ENCODE measurements at regions not wholly inside any gene's neighbourhood (a gene's known extent, or its start where the extent isn't known, plus 50 kb on each side); places are given as distances from the start of the nearest gene placed in this dataset.

DNA sequence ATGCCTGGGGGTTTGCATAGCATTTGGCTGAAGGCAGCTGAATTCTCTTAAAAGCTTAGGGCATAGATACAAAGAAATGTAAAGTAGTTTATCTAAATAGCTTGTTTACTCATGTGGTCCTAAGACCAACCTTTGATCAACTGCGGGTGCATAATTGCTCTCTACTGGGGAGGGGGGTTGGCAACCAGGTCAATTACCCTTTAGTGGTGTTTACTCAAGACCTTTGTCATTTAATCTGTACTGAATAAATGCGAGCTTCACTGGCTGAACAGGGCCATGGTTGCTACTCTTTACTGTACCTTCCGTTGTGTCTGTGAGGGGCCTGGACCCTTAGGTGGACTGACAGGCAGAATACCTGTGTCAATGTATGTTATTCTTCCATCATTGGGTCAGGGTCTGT, 102.7 kb upstream of the FAM9C start:
- intact Hi-C loops (cut with DNase I; ENCODE audit: low total_unique reads) = no loop called here
- Histone ChIP-seq H3K36me3 (no peaks in the 10 kb centered on the region), H3K4me3 (no peak overlapping the region), H3K9me3 (no peaks in the 10 kb centered on the region), H3K27me3 (no peaks in the 10 kb centered on the region), H3K4me1 (no peaks in the 10 kb centered on the region), H3K27ac (no peak overlapping the region)
- TF ChIP-seq POLR2A (IDR thresholded peaks at IDR 0.05) = no peak
- TF ChIP-seq, protein P1, sequence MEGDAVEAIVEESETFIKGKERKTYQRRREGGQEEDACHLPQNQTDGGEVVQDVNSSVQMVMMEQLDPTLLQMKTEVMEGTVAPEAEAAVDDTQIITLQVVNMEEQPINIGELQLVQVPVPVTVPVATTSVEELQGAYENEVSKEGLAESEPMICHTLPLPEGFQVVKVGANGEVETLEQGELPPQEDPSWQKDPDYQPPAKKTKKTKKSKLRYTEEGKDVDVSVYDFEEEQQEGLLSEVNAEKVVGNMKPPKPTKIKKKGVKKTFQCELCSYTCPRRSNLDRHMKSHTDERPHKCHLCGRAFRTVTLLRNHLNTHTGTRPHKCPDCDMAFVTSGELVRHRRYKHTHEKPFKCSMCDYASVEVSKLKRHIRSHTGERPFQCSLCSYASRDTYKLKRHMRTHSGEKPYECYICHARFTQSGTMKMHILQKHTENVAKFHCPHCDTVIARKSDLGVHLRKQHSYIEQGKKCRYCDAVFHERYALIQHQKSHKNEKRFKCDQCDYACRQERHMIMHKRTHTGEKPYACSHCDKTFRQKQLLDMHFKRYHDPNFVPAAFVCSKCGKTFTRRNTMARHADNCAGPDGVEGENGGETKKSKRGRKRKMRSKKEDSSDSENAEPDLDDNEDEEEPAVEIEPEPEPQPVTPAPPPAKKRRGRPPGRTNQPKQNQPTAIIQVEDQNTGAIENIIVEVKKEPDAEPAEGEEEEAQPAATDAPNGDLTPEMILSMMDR (IDR thresholded peaks at IDR 0.05) = no peak
- DNase-seq = no peak

DNA sequence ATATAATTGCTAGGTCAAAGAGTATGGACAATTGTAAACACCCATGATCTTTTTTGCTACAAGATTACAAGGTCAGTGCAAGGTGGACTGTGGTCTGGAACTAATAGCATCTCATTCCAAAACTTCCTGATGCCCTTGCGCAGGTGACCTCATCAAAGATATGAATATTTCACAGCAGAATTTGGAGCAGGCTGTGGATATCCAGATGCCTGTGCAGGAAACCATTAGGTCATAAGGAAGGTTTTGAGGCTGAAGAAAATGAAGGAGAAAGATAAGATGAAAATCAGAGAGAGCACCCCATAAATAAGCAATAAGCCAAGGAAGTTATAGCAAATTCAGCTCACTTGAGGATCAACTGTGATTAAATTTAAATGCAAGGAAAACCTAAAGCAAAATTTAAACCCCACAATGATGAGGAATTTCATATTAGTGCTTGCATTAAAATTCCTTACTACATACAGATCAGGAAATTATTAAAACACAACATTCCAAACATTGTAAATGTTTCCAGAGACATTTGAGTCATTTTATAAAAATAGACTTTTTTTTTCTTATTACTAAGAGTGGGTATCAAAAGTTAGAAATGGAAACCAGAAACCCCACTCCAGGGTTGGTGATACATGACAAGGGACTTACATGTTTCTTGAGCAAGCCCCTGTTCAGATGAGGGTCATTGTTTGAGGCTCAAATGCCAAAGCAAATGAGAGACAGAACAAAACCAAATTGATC, 100.7 kb upstream of the FAM9C start:
- intact Hi-C loops (cut with DNase I; ENCODE audit: low total_unique reads) = no loop called here
- DNase-seq = no peak
- no peak for TF ChIP-seq POLR2A (IDR thresholded peaks at IDR 0.05)

DNA sequence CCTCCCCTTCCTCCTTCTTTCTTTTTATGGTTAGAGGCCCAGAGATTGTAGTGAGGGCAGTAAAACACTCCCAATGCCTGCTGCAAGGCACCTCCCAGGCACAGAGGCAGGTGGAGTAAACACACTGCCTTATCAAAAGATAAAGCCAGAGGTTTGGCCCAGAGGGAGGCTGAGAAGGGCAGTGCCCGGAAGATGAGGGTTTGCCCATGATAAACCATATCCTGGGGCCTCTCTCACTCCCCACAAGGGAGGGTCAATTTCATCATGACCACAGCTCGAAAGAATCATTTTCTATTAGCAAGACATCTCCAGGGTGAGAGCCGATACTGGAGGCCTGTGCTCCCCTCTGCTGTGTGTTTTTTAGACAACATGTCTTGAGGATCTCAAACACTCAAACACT, 98.5 kb upstream of the FAM9C start:
- Histone ChIP-seq H3K27ac (no peak overlapping the region), H3K36me3 (no peaks in the 10 kb centered on the region), H3K9me3 (no peaks in the 10 kb centered on the region), H3K27me3 (no peaks in the 10 kb centered on the region), H3K4me1 (no peaks in the 10 kb centered on the region), H3K4me3 (no peak overlapping the region)
- intact Hi-C loops (cut with DNase I; ENCODE audit: low total_unique reads) = no loop called here
- DNase-seq = no peak
- no peak for TF ChIP-seq POLR2A (IDR thresholded peaks at IDR 0.05)
- TF ChIP-seq, protein P1 (IDR thresholded peaks at IDR 0.05) = no peak

More for the DNA sequence above, 100.7 kb upstream of the FAM9C start:
- Histone ChIP-seq H3K4me1 (no peaks in the 10 kb centered on the region), H3K27me3 (no peaks in the 10 kb centered on the region), H3K4me3 (no peak overlapping the region), H3K27ac (no peak overlapping the region), H3K9me3 (no peaks in the 10 kb centered on the region), H3K36me3 (no peaks in the 10 kb centered on the region)

DNA sequence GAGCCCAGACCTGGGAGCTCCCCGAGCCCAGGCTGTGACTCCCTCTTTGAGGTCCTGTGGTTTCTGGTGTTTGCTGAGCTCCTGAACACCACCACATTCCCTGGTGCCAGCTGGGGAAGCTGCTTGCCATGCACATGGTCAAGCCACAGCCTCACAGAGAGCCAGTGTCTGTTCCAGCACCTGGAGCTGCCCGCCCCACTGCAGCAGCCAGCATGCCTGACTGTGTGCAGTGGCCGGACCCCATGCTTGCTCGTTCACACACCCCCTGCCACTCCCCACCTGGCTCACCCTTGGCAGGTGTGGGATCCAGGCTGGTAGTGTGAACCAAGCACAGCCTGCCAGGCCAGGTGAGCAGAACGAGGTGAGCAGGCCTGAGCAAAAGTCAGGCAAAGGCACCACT, 95.6 kb upstream of the FAM9C start:
- H3K27ac ChIP-seq = no peak overlapping the region
- H3K9me3 ChIP-seq = no peaks in the 10 kb centered on the region
- no peak for DNase-seq
- TF ChIP-seq, protein P1 (IDR thresholded peaks at IDR 0.05) = no peak
- no peak for TF ChIP-seq POLR2A (IDR thresholded peaks at IDR 0.05)
- no peak overlapping the region for H3K4me3 ChIP-seq
- no peaks in the 10 kb centered on the region for H3K4me1 ChIP-seq
- H3K27me3 ChIP-seq = no peaks in the 10 kb centered on the region
- H3K36me3 ChIP-seq = no peaks in the 10 kb centered on the region
- intact Hi-C loops (cut with DNase I; ENCODE audit: low total_unique reads) = no loop called here

DNA sequence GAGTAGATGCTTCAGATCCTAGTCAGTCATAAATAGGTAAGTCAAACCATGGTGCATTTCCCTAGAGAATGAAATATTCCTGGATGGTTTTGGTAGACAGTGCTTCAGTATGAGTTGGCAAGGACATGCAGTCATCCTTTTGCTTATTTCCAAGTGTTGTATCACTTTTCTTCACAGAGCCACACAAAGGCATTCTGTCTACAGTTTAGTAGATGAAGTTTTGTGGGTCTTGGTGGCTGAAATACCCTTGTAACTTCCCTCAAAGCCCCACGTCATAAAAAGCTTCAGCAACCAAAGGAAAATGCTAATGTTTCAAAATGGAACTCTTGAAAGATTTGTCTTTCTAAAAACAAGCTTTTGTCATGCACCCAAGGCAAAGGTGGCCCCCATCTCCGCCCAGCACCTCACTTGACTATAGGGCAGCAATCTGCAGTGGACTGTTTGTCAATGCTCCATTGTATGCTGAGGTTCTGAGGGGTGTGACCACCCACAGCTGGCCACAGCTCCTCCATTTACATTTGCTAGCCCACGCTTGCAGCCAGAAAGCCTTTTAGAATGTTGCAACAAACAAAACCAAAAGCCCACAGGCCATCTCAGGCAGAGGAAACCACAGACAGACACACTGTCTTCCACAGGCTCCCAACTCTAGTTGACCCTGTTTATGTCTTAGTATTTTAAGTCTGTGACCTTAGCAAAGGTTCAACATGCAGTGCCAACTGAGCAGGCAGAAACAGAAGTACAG, 87.1 kb upstream of the FAM9C start:
- Histone ChIP-seq H3K4me1 (no peaks in the 10 kb centered on the region), H3K27ac (no peak overlapping the region), H3K27me3 (no peaks in the 10 kb centered on the region), H3K36me3 (no peaks in the 10 kb centered on the region), H3K9me3 (no peaks in the 10 kb centered on the region), H3K4me3 (no peak overlapping the region)
- TF ChIP-seq POLR2A (IDR thresholded peaks at IDR 0.05) = no peak
- intact Hi-C loops (cut with DNase I; ENCODE audit: low total_unique reads) = no loop called here
- DNase-seq = no peak

DNA sequence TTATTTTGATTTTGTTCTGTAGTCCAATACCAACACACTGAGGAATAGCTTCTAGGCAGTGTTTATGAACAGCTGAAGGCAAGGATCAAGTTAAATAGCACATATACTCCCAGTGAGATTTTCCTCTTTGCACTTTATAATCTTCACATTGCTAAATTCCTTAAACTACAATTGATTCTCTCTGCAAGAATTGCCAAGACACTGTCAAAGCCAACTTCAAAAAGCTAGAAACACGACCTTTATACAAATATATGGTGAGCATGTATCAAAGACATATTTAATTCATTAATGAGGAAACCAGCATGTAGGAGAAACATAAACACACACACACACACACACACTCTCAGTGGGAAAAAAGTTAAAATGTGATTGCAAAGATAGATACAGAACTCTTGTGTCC, 86.4 kb upstream of the FAM9C start:
- no peak for DNase-seq
- Histone ChIP-seq H3K4me1 (no peaks in the 10 kb centered on the region), H3K36me3 (no peaks in the 10 kb centered on the region), H3K4me3 (no peak overlapping the region), H3K9me3 (no peaks in the 10 kb centered on the region), H3K27ac (no peak overlapping the region), H3K27me3 (no peaks in the 10 kb centered on the region)
- intact Hi-C loops (cut with DNase I; ENCODE audit: low total_unique reads) = no loop called here
- no peak for TF ChIP-seq POLR2A (IDR thresholded peaks at IDR 0.05)
- TF ChIP-seq, protein P1 (IDR thresholded peaks at IDR 0.05) = no peak
